Tibial artery (tissue), 4 donors: ENCODE measurements at regions not wholly inside any gene's neighbourhood (a gene's known extent, or its start where the extent isn't known, plus 50 kb on each side); places are given as distances from the start of the nearest gene placed in this dataset.
"Not testable (repeated sequence)": the region's sequence is repeated elsewhere in the genome, so short reads cannot be mapped to it uniquely, and the experiment has no call there.

ENCODE experiments used
- DNase-seq, 2 donors: peaks; one replicate each; pipeline ENCODE4 v3.0.0-alpha.2; 2019
- H3K27ac ChIP-seq, 2 donors: fragments of 200-600 bp; sonication (generic) in 1 of 2; 1 replicate in 1 of 2; 2 replicates in 1 of 2; pipeline ENCODE4 v1.5.1; 2018 to 2019; ENCODE audit warnings: mild to moderate bottlenecking in 1 of 2
- H3K27me3 ChIP-seq, 2 donors: fragments of 200-600 bp; sonication (generic) in 1 of 2; one replicate each; pipeline versions ENCODE4 v1.5.1 to v1.6.0; 2016 to 2019
- H3K36me3 ChIP-seq, 3 donors: fragments of 200-600 bp; sonication (generic) in 2 of 3; one replicate each; pipeline ENCODE4 v1.5.1; 2016 to 2019; ENCODE audit warnings: mild to moderate bottlenecking in 2 of 3
- H3K4me1 ChIP-seq, 4 donors: fragments of 200-600 bp; sonication (generic) in 2 of 4; 1 replicate in 3 of 4; 2 replicates in 1 of 4; pipeline ENCODE4 v1.5.1; 2016 to 2019
- H3K4me3 ChIP-seq, 2 donors: fragments of 200-600 bp; sonication (generic) in 1 of 2; 1 replicate in 1 of 2; 2 replicates in 1 of 2; pipeline ENCODE4 v1.5.1; 2018 to 2019; ENCODE audit warnings: mild to moderate bottlenecking in 2 of 2
- H3K9me3 ChIP-seq, 3 donors: fragments of 200-600 bp; sonication (generic) in 1 of 3; one replicate each; pipeline ENCODE4 v1.5.1; 2016 to 2019
- intact Hi-C: fragments of 100-400 bp; cut with DNase I; formaldehyde crosslinking; loops from one replicate; pipeline ENCODE4 v1.15.0; 2023; ENCODE audit warnings: low total_unique reads
- TF ChIP-seq, protein P1 (sequence below), 2 experiments: fragments of 200-600 bp in 1 of 2; fragments of 450-650 bp in 1 of 2; IDR thresholded peaks; one replicate each; pipeline ENCODE4 v1.5.1; 2017 to 2019; ENCODE audit warnings: antibody characterized with exemption in 2 of 2, mild to moderate bottlenecking in 1 of 2, moderate library complexity in 1 of 2

DNA sequence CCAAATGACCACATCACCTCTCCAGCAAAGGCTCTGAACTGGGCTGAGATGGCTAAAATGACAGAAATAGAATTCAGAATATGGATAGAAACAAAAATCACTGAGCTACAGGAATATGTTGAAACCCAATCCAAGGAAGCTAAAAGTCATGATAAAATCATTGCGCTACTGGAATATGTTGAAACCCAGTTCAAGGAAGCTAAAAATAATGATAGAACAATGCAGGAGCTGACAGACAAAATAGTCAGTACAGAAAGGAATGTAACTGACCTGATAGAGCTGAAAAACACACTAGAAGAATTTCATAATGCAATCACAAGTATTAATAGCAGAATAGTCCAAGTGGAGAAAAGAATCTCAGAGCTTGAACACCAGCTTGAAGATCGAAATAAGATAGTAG lies 394.9 kb upstream of the GRAMD2B start:
- Histone ChIP-seq H3K27ac (no peak overlapping the region), H3K4me3 (no peak overlapping the region), H3K9me3 (peaks cover 0 to 5% (median 0%) of the 10 kb centered on the region in 3 donors), H3K27me3 (no peaks in the 10 kb centered on the region), H3K4me1 (peaks cover 0 to 11% (median 0%) of the 10 kb centered on the region in 4 donors), H3K36me3 (no peaks in the 10 kb centered on the region)
- DNase-seq, result no peak
- TF ChIP-seq, protein P1, sequence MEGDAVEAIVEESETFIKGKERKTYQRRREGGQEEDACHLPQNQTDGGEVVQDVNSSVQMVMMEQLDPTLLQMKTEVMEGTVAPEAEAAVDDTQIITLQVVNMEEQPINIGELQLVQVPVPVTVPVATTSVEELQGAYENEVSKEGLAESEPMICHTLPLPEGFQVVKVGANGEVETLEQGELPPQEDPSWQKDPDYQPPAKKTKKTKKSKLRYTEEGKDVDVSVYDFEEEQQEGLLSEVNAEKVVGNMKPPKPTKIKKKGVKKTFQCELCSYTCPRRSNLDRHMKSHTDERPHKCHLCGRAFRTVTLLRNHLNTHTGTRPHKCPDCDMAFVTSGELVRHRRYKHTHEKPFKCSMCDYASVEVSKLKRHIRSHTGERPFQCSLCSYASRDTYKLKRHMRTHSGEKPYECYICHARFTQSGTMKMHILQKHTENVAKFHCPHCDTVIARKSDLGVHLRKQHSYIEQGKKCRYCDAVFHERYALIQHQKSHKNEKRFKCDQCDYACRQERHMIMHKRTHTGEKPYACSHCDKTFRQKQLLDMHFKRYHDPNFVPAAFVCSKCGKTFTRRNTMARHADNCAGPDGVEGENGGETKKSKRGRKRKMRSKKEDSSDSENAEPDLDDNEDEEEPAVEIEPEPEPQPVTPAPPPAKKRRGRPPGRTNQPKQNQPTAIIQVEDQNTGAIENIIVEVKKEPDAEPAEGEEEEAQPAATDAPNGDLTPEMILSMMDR (IDR thresholded peaks at IDR 0.05), result no peak
- intact Hi-C loops, result no loop called here

DNA sequence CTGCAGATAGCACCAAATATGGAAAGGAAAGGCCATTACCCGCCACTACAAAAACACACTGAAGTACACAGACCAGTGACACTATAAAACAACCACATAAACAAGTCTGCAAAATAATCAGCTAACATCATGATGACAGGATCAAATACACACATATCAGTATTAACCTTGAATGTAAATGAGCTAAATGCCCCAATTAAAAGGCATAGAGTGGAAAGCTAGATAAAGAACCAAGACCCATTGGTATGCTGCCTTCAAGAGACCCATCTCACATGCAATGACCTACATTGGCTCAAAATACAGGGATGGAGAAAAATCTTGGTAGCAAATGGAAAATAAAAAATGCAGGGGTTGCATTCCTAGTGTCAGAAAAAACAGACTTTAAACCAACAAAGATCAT lies 393.9 kb upstream of the GRAMD2B start:
- peaks cover 0 to 11% (median 0%) of the 10 kb centered on the region in 4 donors for H3K4me1 ChIP-seq
- H3K36me3 ChIP-seq, H3K4me3 ChIP-seq, H3K27ac ChIP-seq, DNase-seq, intact Hi-C loops, H3K27me3 ChIP-seq, H3K9me3 ChIP-seq: not testable (repeated sequence)

DNA sequence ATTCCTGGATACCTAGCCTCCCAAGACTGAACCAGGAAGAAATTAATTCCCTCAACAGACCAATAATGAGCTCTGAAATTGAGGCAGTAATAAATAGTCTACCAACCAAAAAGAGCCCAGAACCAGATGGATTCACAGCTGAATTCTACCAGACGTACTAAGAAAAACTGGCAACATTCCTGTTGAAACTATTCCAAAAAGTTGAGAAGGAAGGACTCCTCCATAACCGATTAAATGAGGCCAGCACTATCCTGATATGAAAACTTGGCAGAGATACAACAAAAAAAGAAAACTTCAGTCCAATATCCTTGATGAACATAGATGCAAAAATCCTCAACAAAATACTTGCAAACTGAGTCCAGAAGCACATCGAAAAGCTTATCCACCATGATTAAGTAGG lies 392.5 kb upstream of the GRAMD2B start:
- H3K9me3 ChIP-seq, result peaks cover 0 to 5% (median 0%) of the 10 kb centered on the region in 3 donors
- no peak overlapping the region for H3K4me3 ChIP-seq
- no peaks in the 10 kb centered on the region for H3K27me3 ChIP-seq
- H3K27ac ChIP-seq, result no peak overlapping the region
- TF ChIP-seq, protein P1 (IDR thresholded peaks at IDR 0.05), result no peak
- H3K36me3 ChIP-seq, result no peaks in the 10 kb centered on the region
- H3K4me1 ChIP-seq, result peaks cover 0 to 11% (median 0%) of the 10 kb centered on the region in 4 donors
- DNase-seq, result no peak
- intact Hi-C loops, result no loop called here

DNA sequence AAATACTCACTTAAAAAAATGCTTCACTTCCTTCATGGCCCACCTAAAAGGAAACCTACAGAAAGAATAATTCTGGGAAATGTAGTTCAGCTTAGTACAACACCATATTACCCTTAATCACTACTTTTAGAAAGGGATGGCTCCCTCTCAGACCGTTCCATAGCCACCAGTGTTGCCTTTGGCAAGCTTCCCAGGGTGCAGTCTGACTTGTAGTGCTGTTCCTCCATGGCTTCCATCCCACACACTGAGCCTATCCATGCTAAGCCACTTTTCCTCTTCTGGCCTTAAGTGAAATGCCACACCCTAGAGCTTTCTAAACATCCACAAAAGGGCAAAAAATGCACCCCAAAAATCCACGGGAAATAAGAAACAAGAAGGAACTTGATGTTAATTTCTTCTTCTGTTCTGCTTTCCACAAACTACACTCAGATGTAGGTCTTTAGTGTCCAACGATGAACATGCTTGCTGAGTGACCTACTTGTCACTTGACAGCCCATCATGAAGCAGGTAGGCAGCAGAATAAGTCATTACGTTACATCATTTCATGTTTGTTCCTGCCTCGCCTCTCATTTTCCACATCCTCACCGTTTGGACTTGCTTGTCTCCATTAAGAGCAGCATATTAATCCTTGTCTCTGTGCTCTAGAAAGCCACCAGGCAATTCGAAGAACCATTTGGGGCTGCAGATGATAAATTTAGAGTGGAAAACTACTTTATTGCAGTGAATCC lies 391.1 kb upstream of the GRAMD2B start:
- Histone ChIP-seq H3K4me3 (no peak overlapping the region), H3K36me3 (no peaks in the 10 kb centered on the region), H3K27me3 (no peaks in the 10 kb centered on the region), H3K27ac (no peak overlapping the region), H3K9me3 (peaks cover 0 to 5% (median 0%) of the 10 kb centered on the region in 3 donors), H3K4me1 (peaks cover 0 to 11% (median 0%) of the 10 kb centered on the region in 4 donors)
- DNase-seq, result peak; percentile 46 to 81
- intact Hi-C loops, result no loop called here
- TF ChIP-seq, protein P1 (IDR thresholded peaks at IDR 0.05), result no peak

DNA sequence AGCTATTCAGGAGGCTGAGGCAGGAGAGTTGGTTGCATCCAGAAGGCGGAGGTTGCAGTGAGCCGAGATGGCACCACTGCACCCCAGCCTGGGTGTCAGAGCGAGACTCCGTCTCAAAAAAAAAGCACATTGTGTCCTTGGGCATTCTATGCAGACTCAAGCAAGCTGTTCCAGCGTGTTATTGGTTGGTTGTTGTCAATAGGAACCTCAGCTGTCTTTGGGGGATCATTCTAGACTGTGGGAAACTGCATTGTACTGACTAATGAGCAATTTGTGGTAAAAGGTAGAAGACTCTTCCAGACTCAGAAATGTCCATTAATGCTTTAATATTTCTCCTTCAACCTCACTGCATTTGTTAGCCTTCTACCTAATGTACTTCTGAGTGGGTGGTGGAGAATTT lies 379.5 kb upstream of the GRAMD2B start:
- Histone ChIP-seq H3K27me3 (no peaks in the 10 kb centered on the region), H3K27ac (no peak overlapping the region), H3K4me1 (no peaks in the 10 kb centered on the region), H3K4me3 (no peak overlapping the region), H3K9me3 (no peaks in the 10 kb centered on the region), H3K36me3 (no peaks in the 10 kb centered on the region)
- no peak for DNase-seq
- TF ChIP-seq, protein P1 (IDR thresholded peaks at IDR 0.05), result no peak
- intact Hi-C loops, result no loop called here

DNA sequence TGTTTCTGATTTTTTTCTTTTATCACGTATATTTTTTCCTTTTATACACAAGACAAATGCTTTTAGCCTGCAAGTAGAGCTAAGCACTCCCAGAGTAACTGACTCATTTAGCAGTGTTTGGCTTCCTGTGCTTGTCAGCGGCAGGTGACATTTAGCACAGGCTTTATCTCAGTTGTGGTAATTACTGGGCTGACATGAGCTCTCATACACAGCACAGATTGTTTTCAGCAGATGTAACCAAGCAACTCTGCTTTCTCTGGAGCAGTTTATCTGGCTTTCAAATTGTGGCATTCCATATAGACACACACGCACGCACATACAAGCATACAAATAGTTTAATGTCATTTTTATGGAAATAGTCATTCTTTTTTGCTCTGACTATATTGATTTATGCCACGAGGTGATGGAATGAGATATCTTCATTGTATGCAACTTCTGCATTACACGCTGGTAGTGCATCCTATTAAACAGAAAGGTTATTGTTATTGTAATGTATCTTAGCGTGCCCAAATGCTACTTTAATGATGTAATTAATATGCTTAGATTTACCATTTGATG lies 379.0 kb upstream of the GRAMD2B start:
- H3K4me1 ChIP-seq, result no peaks in the 10 kb centered on the region
- TF ChIP-seq, protein P1 (IDR thresholded peaks at IDR 0.05), result no peak
- intact Hi-C loops, result no loop called here
- H3K36me3 ChIP-seq, result no peaks in the 10 kb centered on the region
- no peaks in the 10 kb centered on the region for H3K9me3 ChIP-seq
- no peak for DNase-seq
- H3K27me3 ChIP-seq, result no peaks in the 10 kb centered on the region
- no peak overlapping the region for H3K27ac ChIP-seq
- no peak overlapping the region for H3K4me3 ChIP-seq
